ENCODE measurements at regions not wholly inside any gene's neighbourhood (a gene's known extent, or its start where the extent isn't known, plus 50 kb on each side); places are given as distances from the start of the nearest gene placed in this dataset.

DNA sequence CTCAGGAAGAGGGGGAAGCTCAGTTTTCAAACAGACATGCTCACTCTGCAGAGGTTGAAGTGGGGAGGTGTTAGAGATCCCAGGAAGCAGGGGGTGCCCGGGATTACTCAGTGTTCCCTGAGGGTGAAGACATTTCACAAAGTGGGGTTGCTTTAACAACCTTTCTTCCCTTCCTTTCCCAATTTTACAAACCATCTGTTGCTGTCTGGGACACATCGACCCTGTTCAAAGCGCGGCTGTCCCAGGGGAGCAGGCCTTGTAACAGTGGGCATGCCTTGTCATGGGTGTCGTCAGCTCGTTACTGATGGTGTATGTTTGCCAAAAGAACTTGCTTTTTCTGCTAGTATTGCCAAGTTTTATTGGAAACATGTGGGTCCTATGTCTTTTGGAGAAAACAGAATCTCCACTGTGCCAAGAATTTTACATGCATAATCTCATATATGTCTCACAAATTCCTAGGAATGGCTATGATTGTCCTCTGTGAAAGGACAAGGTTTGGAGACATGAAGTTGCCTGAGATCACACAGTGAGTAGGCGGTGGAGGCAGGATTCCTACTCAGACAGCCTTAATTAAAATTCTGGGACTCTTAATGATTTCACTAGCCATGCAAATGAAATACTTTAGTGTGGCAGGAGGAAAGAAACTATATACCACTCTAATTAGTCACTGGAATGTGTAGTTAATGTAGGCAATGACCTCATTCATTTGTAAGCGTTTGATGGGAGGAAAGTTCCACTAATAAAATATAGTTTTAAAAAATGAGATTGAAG lies 198.9 kb downstream of the NXNL2 start (continued):
- TF ChIP-seq PRDM10 (tag by site-specific recombination; IDR thresholded peaks at IDR 0.05) (0 out of 2 replicates have a peak, but pooled peaks have one; percentile 10), ZNF138 (tag by site-specific recombination; IDR thresholded peaks at IDR 0.05; ENCODE audit: borderline replicate concordance) (no peak), ZNF629 (tag by site-specific recombination; IDR thresholded peaks at IDR 0.05) (0 out of 2 replicates have a peak, but pooled peaks have one; percentile 31)

GRCh38 chr9:88734527-88734926 lies 199.5 kb downstream of the NXNL2 start:
- H3K9me3 ChIP-seq (ENCODE audit: control insufficient read depth, insufficient read depth, low read depth, low read length): no peaks in the 10 kb centered on the region
- 0 out of 2 replicates have a peak, but pooled peaks cover 3% of the 10 kb centered on the region for H3K4me1 ChIP-seq (ENCODE audit: control insufficient read depth, insufficient read depth, low read length)
- no peak overlapping the region for H3K4me3 ChIP-seq (ENCODE audit: low read depth, low read length)
- POLR2A ChIA-PET: no interaction called here
- TF ChIP-seq, protein P1, sequence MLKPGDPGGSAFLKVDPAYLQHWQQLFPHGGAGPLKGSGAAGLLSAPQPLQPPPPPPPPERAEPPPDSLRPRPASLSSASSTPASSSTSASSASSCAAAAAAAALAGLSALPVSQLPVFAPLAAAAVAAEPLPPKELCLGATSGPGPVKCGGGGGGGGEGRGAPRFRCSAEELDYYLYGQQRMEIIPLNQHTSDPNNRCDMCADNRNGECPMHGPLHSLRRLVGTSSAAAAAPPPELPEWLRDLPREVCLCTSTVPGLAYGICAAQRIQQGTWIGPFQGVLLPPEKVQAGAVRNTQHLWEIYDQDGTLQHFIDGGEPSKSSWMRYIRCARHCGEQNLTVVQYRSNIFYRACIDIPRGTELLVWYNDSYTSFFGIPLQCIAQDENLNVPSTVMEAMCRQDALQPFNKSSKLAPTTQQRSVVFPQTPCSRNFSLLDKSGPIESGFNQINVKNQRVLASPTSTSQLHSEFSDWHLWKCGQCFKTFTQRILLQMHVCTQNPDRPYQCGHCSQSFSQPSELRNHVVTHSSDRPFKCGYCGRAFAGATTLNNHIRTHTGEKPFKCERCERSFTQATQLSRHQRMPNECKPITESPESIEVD (tag by site-specific recombination; IDR thresholded peaks at IDR 0.05): peak; percentile 3; the same call in 1 of the 2 replicates
- no peak for TF ChIP-seq MYNN (tag by site-specific recombination; IDR thresholded peaks at IDR 0.05; ENCODE audit: borderline replicate concordance)
- no peak for TF ChIP-seq ZNF140 (tag by site-specific recombination; IDR thresholded peaks at IDR 0.05)
- CTCF ChIA-PET: interaction anchor here (0.7 kb wide), 1 partner anchor 172 kb away, joined by 3 read pairs; no protein-coding TSS in a partner anchor
- no peak overlapping the region for H3K27ac ChIP-seq (ENCODE audit: extremely low read depth, low read depth, low read length)
- no peaks in the 10 kb centered on the region for H3K36me3 ChIP-seq (ENCODE audit: control insufficient read depth in 2 of 2, insufficient read depth in 1 of 2, low read length in 2 of 2)

DNA sequence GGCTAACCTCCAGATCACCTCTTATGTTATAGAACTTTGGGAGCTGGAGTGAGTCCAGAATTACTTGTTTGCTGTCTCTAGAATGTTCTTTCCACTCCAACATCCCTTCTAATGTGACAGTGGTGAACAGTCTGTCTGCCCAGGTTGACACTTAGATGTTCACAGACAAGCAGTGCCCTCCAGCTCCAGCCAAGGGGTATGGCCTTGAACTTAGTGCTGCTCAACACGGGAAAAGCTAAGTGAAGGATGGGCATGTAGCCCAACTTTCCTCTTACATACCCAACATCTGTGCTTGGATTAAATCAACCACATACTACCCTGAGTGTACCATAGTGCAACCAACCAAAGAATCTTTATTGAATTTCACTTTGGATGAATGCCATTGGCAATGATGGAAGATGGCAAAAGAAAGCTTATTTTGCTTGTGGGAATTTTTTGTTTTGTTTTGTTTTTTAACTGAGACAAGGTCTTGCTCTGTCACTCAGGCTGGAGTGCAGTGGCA lies 201.2 kb downstream of the NXNL2 start:
- ChIA-PET POLR2A (no interaction called here), CTCF (interaction anchor here (0.6 to 1.4 kb wide), 2 partner anchors 43 to 265 kb away, joined by 3 to 4 read pairs; no protein-coding TSS in a partner anchor)
- Histone ChIP-seq H3K36me3 (ENCODE audit: control insufficient read depth in 2 of 2, insufficient read depth in 1 of 2, low read length in 2 of 2) (no peaks in the 10 kb centered on the region), H3K4me1 (ENCODE audit: control insufficient read depth, insufficient read depth, low read length) (0 out of 2 replicates have a peak, but pooled peaks cover 3% of the 10 kb centered on the region), H3K27ac (ENCODE audit: extremely low read depth, low read depth, low read length) (no peak overlapping the region), H3K9me3 (ENCODE audit: control insufficient read depth, insufficient read depth, low read depth, low read length) (no peaks in the 10 kb centered on the region), H3K4me3 (ENCODE audit: low read depth, low read length) (no peak overlapping the region)
- TF ChIP-seq ZNF335 (tag by site-specific recombination; conservative IDR thresholded peaks at IDR 0.05): no peak
- no peak for TF ChIP-seq ZNF157 (tag by site-specific recombination; IDR thresholded peaks at IDR 0.05)
- no peak for TF ChIP-seq ZFP69B (tag by site-specific recombination; IDR thresholded peaks at IDR 0.05)

GRCh38 chr9:88737031-88737430 lies 202.1 kb downstream of the NXNL2 start:
- Histone ChIP-seq H3K36me3 (ENCODE audit: control insufficient read depth in 2 of 2, insufficient read depth in 1 of 2, low read length in 2 of 2) (no peaks in the 10 kb centered on the region), H3K4me3 (ENCODE audit: low read depth, low read length) (no peak overlapping the region), H3K9me3 (ENCODE audit: control insufficient read depth, insufficient read depth, low read depth, low read length) (no peaks in the 10 kb centered on the region), H3K27ac (ENCODE audit: extremely low read depth, low read depth, low read length) (no peak overlapping the region), H3K4me1 (ENCODE audit: control insufficient read depth, insufficient read depth, low read length) (0 out of 2 replicates have a peak, but pooled peaks cover 3% of the 10 kb centered on the region)
- CTCF ChIA-PET: interaction anchor here (0.6 to 0.7 kb wide), 3 partner anchors 42 to 542 kb away, joined by 3 read pairs; no protein-coding TSS in a partner anchor
- POLR2A ChIA-PET: no interaction called here
- TF ChIP-seq ZNF548 (tag by site-specific recombination; IDR thresholded peaks at IDR 0.05) (no peak), MEIS1 (CRISPR knock-in tag; IDR thresholded peaks at IDR 0.05; ENCODE audit: borderline replicate concordance) (no peak), ZNF792 (tag by site-specific recombination; IDR thresholded peaks at IDR 0.05) (no peak), HOXA7 (CRISPR knock-in tag; IDR thresholded peaks at IDR 0.05; ENCODE audit: borderline replicate concordance) (no peak), KLF8 (tag by site-specific recombination; IDR thresholded peaks at IDR 0.05) (no peak), ZNF561 (tag by site-specific recombination; IDR thresholded peaks at IDR 0.05; ENCODE audit: borderline replicate concordance) (no peak), CTCF (tag by site-specific recombination; IDR thresholded peaks at IDR 0.05) (no peak), ZNF530 (tag by site-specific recombination; IDR thresholded peaks at IDR 0.05; ENCODE audit: low read depth) (no peak), ZNF654 (tag by site-specific recombination; IDR thresholded peaks at IDR 0.05; ENCODE audit: low read depth) (no peak), SCRT1 (tag by site-specific recombination; IDR thresholded peaks at IDR 0.05; ENCODE audit: borderline replicate concordance) (no peak), ZNF416 (tag by site-specific recombination; IDR thresholded peaks at IDR 0.05) (no peak), ZNF366 (tag by site-specific recombination; conservative IDR thresholded peaks at IDR 0.05) (no peak), ZNF23 (tag by site-specific recombination; IDR thresholded peaks at IDR 0.05; ENCODE audit: borderline replicate concordance) (no peak)
